Fibroblast of skin of right quadriceps (primary cell): ENCODE measurements at regions not wholly inside any gene's neighbourhood (a gene's known extent, or its start where the extent isn't known, plus 50 kb on each side); places are given as distances from the start of the nearest gene placed in this dataset.

Experiments used
- DNase-seq: peaks from one replicate; pipeline ENCODE4 v3.0.0-alpha.2; 2013

DNA sequence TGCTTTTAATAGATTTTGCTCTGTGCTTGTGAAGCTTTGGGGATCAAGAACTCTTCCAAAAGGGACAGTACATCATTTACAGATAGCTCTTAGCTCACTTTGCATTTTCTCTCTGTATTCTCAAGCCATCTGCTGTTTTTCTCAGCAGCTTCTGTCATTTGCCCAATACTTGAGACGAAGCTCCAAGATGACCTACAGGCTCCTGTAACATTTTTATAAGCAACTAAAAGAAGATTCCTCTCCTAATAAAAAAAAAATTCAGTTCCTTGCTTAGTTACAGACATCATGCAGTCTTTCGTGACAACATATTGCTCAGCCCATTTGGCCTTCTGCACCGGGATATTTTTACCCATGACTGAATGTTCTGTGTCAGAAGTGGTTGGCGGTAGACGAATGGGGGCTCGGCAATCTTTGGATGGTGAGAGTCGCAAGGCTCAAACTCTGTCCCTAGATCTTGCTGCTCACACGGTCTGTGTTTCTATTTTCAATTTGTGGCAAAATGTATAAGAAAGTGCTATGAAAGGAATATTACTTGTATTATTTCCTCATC, 215.6 kb downstream of the FSCB start:
- DNase-seq, result no peak

DNA sequence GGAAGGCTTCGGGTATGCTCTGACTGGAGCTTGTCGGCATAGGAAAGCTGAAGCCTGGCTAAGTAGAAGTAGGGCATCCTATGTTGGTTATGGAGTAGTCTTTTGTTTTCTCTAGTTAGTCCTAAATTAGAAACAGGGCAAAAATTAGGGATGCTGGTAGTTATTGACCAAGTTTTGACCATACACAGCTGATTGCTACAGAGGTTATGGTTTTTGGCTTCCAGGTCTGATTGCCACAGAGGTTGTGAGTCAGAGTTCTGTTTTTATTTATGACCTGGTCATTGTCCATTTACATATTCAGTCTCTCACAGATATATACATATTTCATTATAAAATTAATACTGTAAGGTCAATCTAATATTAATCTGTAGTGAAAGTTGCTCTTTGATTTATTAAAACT, 219.2 kb downstream of the FSCB start:
- no peak for DNase-seq

DNA sequence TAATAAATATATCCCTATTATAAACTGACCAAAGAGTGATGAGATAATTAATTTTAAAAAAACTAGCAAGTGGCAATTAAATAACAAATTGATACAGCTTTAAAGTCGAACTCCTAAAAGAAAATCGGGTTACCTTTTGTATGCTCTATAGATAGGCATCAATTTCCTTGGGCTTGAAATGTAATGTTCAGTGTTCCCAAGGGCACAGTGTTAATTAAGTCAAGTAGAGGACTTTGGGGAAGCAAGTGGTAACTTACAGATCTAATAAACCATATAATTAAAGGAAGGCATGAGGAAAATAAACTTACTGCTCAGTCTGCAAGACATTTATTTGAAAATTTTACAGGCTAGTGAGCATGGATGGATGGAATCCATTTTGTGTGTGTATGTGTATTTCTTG, 220.9 kb downstream of the FSCB start:
- no peak for DNase-seq

DNA sequence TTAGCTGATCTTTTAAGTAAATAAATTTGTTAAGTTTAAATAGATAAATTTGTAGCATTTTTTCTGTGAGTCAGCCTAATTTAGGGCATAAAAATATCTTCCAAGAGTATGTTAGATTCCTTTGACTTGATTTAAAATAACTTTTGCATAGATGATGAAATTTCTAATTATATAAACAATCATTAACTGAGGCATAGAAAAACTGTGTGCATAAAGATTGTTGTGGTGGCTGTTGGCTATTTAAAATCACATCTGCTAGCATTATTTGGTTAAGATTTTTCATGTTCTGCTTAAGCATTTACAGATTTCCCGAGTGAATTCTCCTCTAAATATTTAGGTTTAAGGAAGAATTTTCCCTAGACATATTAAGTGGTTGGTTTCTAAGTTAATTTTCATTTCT, 223.2 kb downstream of the FSCB start:
- no peak for DNase-seq

DNA sequence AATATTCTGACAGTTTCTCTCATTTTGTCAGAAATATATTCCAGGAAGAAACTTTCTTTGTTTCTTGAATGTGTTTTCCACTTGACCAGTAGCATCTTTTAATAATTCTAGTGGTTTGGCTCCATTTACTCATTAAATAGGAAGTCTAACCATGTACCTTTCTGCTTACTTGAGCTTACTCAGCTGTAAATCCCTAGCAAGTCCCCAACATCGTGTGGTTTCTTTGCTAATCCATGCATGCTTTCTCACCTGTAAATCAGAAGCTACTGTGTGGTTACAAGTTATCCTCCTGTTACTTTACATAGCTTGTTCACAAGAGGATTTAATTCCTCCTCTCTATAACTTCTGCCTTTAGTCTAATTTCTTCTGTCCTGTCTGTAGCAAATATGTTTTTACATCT, 227.7 kb downstream of the FSCB start:
- DNase-seq, result no peak

DNA sequence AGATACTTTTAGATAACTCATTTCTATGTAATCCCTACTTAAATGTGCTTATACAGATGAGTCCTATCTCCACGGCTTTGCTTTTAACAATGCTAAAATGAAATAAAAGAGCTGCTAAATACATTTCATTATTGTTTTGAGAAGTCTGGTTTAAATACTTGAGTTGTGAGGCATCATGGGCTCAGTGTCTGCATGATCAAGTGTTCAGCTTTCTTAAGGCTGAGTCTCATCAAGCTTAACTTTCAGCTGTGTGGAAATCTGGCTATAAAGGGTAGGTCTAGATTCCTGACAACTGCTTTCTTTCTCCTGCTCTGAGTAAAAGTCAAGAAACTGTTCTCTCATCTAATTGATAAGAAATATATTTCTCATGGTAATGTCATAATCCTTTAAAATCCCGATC, 235.4 kb downstream of the FSCB start:
- no peak for DNase-seq

DNA sequence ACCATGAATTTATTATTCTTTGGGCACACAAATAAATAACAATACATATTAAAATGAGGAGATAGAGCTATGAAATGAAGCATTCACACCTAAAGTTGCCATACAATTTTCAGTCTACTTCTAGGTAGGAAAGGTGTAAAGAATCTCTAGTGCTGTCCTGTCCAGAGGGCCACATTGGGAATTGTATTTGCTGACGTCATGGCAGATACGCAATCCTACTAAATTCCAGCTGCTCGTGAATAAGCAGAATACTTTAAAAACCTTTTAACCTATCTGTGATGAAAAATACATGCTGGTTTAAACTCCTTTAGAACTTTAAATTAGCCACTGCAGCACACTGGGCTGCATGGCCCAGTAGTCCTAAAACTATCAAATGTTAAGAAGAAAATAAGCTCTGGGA, 236.1 kb downstream of the FSCB start:
- DNase-seq, result no peak

DNA sequence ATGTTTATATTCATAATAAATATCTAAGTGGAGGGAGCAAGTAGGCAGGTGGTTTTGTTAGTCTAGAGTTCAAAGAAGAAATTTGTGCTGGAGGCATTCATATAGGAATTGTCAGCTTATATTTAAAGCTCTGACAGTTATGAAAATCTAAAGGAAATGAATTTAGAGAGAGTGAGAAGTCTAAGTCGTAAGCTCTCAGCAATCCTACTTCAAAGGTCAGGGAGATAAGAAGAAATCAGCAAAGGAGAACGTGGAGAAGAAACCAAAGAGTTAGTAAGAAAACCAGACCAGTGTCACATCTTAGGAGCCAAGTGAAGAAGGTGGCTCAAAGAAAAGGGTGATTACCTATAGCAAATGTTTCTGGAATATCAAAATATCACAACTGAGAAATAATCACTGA, 241.8 kb downstream of the FSCB start:
- no peak for DNase-seq

DNA sequence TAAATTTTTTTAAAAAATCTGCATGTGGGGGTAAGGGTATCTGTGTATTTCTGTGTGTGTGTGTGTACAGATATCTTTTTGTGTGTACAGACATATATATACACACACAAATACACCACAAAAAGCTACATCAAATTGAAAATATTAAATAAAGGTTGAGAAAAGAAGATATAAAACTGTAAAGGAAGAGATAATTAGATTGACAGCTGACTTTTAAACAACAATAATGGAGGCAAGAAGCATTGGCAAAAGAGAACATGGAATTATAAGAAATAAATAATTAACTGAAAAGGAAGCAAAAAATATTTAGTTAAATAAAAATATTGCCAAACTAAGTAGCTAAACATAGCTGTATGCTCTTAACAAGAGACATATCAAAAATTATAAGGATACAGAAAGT, 291.4 kb downstream of the FSCB start:
- DNase-seq, result no peak

DNA sequence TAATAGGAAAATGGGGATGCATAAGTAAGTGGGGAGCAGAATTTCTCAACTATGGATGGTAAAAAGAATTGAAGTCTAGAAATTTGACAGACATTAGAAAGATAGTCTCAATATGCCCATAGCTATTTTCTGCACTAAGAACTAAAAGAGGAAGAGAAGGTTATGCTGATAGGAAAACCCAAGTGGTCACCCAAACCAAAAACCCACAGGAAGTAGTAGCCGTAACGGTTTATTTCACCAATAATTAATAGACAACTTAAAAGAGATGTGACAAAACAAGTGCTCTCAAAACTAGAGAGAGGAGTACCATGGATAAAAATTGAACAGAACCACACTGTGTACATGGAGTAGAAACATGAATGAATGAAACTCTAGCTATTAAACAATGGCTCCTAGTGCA, 295.4 kb downstream of the FSCB start:
- DNase-seq, result no peak

DNA sequence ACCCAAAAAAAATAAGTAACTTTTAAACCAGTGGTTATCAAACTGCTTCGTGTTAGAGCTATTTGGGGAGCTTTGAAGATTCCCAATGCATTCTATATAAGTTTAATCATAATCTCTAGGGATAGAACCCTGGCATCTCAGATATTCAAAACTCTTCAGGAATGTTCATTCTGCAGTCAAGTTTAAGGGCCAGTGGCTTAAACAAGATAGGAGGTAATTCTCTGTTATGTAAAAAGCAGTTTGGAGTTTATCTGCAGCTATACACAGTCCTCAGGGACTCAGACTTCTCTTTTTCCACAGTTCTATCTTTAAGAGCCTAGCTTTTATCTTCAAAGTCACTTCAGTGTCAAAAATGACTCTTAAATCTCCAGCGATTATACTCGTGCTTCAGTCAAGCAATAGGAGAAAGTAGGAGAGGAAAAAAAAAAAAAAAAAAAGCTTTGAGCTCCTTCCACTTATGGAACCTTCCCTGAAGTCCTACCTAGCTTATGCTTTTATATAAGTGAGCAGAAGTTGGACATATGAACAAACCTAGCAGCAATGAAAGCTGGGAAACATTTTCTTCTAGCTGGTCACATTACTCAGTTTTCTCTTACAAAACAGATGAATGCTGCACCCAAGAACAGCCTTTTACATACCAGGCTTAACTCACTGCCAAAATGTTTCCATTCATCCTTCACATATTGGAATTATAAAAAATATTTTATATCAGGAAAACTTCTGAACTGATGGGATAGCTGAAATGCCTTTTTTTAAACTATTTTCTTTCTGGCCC, 302.8 kb downstream of the FSCB start:
- peak; percentile 41 for DNase-seq

DNA sequence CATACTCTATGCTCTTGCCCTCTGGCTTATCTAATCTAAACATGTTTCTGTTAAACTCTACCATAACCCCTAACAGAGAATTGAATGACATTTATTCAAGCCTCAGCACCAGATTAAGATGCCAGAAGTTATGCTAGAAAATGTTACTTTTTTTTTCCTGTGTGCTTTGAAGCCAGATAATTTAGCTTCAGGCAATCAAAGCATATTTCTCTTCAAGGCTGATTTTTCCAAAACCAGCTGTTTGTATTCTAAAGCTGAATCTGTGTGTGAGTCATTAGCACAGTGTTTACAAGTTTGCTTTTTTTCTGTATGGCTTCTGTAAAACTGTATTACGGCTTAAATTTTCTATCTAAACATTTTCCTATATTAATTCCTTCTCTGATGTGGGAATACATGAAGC, 326.1 kb downstream of the FSCB start:
- no peak for DNase-seq

DNA sequence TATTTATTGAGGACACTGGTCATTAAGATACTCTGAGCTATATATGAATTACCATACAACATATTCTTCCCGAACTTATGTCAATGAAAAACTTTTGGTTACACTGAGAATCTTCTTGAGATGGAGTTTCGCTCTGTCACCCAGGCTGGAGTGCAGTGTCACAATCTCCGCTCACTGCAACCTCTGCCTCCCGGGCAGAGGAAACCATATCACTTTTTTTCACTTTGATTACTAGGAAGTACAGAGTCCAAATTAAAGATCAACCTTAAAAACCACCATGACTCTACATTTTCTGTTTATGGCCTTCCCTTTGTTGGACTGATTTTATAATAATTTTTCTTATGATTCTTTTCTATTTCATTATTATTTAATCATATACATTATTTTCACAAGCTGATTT, 336.5 kb downstream of the FSCB start:
- DNase-seq, result no peak

DNA sequence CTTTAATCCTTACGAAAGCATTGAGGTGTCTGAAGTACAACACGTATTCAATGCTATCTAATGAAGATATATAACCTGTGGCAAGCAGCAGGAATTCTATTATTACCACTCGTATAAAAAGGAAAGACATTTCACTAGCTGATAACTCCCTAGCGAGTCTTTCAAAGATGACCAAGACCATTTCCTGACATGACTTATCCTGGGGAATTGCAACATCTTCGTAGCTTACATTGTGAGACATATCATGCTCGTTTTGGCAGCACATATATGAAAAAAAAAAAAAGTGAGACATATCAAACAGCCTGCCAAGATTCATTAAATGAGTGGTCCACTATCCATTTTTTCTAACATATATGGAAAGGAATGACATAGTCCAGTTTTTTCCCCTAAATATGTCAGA, 337.0 kb downstream of the FSCB start:
- peak; percentile 47 for DNase-seq

DNA sequence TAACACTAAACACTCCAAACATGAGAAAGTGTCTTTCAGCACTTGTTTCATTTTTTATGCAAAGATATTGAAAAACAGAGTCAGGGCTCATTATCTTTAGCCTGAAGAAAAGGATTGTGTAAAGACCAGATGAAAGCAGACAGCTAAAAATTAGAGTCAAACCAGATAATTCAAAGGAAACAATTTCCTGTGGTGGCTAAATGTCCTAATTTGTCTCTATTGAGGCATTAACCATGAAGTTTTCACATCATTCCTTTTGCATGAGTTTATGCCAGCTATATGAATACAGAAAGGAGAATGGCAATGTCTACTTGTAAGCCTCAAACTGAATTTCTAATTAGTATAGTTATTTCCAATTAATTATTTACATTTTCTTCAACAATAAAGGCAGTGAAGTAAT, 338.5 kb downstream of the FSCB start:
- DNase-seq, result no peak

DNA sequence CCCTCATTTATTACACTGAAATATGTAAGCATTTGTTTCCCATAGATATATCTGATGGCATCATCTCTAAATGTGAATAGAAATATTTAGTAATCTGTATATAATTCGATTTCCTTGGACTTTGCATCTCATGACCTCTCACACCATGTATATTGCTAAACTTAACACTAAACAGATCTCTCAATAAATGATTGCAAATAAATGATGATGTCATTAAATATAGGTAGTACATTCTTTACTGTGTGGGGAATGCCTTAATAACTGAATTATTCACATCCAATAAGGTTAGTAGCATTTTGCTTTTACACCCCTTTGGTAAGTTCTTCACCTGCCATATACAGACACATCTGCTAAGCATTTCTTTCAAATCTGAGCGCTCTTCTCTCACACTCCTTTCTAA, 340.5 kb downstream of the FSCB start:
- no peak for DNase-seq

DNA sequence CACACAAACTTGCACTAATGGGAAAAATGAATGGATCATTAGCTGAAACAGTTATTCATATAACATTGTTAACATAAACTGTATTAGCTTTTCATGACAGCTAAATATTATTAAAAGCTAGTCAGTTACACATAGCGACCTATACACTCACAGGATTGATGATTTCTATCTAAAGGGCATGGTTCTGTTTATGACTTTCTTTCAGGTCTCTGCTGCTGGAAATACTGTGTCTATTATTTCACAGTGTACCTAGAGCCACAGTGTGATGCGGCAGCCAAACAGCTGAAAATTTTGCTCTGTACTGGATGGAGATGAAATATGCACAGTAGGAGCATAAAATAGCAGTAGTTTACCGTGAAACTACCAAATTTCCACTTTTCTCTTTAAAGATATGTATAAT, 341.1 kb downstream of the FSCB start:
- no peak for DNase-seq

DNA sequence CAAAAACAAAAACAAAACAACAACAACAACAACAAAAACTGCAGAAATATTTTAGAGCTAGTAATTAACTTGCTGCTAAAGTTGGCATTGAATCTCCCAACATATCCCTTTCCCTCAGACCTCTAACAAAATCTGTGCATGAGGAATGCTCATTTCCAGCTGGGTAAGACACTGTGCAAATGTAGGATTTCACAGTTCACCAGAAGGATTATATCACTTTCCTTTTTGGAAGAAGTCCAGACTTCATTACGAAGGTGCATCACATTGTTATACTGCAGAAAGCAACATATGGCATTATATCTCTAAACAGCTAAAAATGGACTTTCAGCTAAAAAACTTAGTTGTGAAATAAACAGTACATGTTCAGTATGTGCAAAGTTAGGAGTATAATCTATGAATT, 341.8 kb downstream of the FSCB start:
- DNase-seq, result no peak

DNA sequence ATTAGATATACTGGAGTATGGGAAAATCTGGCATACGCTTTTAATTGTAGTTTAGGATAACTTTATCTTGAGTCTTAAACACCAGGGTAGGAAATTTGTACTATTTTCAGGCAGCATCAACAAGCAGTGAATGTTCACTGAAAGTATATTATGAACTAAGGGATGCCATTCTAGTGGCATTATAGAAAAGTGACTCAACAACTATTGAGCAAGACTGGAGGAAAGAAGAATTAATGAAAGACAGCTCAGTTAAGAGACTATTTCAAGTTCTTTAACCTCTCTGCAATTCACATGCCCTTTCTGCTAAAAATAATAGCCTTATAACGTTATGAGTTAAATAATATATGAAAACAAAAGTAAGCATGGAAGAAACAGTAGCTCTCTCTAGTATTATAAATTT, 343.1 kb downstream of the FSCB start:
- peak; percentile 2 for DNase-seq

DNA sequence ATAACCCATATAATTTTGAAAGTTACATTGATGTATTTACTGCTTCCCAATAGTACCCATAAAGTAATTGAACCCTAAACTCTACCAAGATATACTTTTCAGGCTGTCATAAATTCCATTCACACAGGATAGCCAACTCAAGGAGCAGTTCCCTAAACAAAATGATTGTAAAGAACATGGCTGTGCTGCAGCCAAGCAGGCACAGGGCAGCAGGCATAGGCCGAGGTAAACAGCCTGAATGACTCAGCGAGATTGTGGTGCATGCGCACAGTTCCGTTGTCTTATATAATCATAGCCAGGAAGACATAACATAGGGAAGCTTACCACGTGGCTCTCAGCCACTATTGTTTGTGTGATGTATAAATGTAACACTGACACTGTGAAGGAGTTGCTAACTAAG, 344.9 kb downstream of the FSCB start:
- no peak for DNase-seq

DNA sequence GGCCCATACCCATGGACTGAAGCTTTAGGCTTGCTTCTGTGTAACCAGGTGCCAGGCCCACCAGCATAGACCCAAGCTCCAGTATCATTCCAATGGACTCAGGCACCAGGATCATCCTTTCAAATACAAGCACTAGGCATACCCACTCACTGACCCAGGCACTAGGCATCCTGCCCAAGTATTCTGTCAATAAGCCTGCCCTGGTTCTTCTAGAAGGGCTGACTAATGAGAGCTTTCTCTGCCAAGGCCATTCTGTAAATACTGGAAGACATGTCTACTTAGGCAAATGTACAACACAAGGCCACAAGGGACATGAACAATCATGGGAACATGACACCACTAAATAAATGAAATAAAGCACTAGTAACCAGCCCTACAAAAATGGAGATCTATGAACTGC, 352.2 kb downstream of the FSCB start:
- peak; percentile 3 for DNase-seq

DNA sequence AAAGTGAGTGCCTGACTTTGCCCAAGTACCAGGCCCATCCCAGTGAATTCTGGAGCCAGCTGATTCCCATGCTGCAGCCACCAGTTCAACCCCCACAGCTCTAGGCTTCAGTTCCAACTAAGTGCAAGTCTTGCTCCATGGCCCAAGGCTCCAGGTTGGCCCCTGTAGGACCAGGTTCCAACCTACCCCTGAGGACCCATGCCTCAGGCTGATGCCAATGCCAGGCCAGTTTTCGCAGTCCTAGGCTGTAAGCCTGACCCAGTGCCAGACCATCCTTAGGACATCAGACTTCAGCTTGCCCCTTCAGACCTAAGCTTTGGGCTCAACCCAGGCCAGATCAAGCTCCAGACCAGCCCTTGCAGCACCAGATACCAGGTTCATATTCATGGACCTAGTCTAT, 352.6 kb downstream of the FSCB start:
- no peak for DNase-seq

DNA sequence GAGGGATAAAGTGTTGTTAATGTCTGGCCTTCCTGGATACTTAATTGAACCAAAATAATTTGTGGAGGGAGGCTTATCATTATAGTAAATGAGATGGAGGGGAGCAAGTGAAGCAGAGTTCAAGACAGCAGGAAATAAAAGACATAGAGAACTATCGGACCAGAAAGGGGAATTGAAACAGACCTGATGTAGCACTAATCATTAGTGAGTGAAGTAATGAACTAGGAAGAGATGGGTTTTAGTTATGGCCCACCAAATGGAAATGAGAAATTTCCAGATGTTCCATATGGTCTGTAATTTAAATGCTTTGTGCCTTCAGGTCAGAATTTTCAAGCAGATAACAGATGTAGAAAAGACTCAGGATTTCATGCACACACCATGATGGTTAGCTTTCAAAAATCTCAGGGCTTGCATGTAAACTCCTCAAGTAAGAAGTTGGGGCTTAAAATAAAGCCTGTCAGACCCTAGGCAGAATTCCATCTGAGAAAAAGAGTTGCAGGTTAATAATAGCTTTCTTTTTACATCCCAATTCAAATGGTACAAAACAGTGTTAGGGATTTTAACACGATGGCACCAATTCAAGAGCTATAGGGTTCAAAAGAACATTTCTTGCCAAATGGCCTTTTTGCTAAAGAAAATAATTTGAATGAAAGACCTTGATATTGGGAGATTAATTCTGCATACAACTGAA, 355.8 kb downstream of the FSCB start:
- DNase-seq, result no peak

DNA sequence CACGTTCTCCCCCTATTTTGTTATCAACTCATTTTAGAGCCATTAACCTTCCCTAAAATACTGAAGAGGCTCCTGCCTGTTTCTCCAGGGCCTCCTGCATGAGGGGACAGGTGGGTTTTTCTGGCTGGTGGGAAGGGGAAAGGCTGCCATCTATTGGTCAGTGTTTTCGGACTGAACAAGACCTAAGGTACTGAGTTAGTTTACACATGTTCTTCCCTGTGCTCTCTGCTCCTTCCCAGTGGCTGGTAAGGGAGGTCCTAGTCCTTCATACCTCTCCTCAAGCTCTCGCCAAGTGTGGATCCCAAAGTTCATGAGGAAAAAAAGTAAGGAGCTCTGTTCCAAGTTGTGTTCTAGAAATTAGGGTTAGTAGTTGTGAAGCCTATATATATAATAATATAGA, 357.5 kb downstream of the FSCB start:
- no peak for DNase-seq

DNA sequence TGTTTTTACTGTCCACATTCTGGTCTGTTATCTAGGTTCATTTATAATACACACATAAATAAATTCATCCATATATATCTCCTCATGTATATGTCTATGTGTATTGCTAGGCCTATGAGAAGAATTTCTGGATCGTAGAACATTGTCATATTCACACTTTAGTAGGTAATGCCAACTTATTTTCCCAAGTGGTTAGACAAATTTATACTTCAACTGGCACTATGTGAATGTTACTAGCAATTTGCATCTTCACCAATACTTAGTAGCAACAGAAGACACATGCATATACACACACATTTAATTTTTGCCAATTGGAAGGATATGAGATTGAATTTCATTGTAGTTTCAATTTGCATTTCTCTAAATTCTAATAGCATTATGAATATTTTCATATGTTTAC, 365.1 kb downstream of the FSCB start:
- no peak for DNase-seq
